ENCODE measurements at regions not wholly inside any gene's neighbourhood (a gene's known extent, or its start where the extent isn't known, plus 50 kb on each side); places are given as distances from the start of the nearest gene placed in this dataset.
A peak's percentile ranks its signal among the peaks of the same experiment; 100 is the strongest.

- 0% methylated on average over 1 of the region's 1 CpG for WGBS (ENCODE audit: insufficient coverage, low coverage, missing lambda C conversion rate)
- no peaks in the 10 kb centered on the region for H3K9me3 ChIP-seq (replicated peaks; ENCODE audit: control insufficient read depth, insufficient read depth, low read depth, low read length)
- no TSS peak for BruUV-seq (replicated peaks)
- no peak for DNase-seq (ENCODE audit: extremely low read depth in 1 of 4, low spot score in 3 of 4)
- no peaks in the 10 kb centered on the region for H3K9me1 ChIP-seq (ENCODE audit: control insufficient read depth, insufficient read depth, low read length)
- no peak overlapping the region for H3K27ac ChIP-seq (ENCODE audit: extremely low read depth, low read depth, low read length)
- ATAC-seq: no peak
- ChIA-PET POLR2A (no interaction called here), CTCF (ENCODE audit: low intra/inter-chr PET ratio) (no interaction called here)
- intact Hi-C loops (cut with micrococcal nuclease) (no loop called here), in situ Hi-C loops (cut with MboI) (no loop called here)
- H3K4me3 ChIP-seq: no peak overlapping the region
- no peaks in the 10 kb centered on the region for H3K4me1 ChIP-seq (replicated peaks in 1 of 2; ENCODE audit: control insufficient read depth in 2 of 2, insufficient read depth in 2 of 2, low read length in 2 of 2)
- TF ChIP-seq HMGN3 (IDR thresholded peaks at IDR 0.05; ENCODE audit: borderline replicate concordance, extremely low read depth, insufficient read length, low read depth, low read length): no peak
- TF ChIP-seq RBM25 (IDR thresholded peaks at IDR 0.05; ENCODE audit: low read depth, low read length, severe bottlenecking): no peak
- no peaks in the 10 kb centered on the region for H3K36me3 ChIP-seq (ENCODE audit: control insufficient read depth, insufficient read depth, low read length)
- FAIRE-seq: peak; percentile 37
- H3K9ac ChIP-seq (ENCODE audit: insufficient read depth in 1 of 2, low read depth in 2 of 2, low read length in 2 of 2): no peak overlapping the region
- no peaks in the 10 kb centered on the region; the same call in 1 of the 2 replicates for H4K20me1 ChIP-seq (replicated peaks; ENCODE audit: control insufficient read depth, insufficient read depth, low read length)
- H3K4me2 ChIP-seq (ENCODE audit: insufficient read depth, low read length): no peak overlapping the region
- peaks cover 3 to 16% of the 10 kb centered on the region in 2 experiments; a peak in 3 of 5 replicates for H3K27me3 ChIP-seq (ENCODE audit: control insufficient read depth in 2 of 2, insufficient read depth in 2 of 2, low read length in 2 of 2)
- no peak overlapping the region for H2AFZ ChIP-seq (ENCODE audit: low read depth, low read length)
- no peaks in the 10 kb centered on the region for H3K79me2 ChIP-seq (ENCODE audit: control insufficient read depth, insufficient read depth, low read length)
Observed at GRCh38 chr1:114253900-114254299, 100.2 kb upstream of the SYT6 start.

GRCh38 chr1:114251573-114251939 is 97.9 kb upstream of the SYT6 start:
- H3K27ac ChIP-seq (ENCODE audit: extremely low read depth, low read depth, low read length): no peak overlapping the region
- H3K9ac ChIP-seq (ENCODE audit: insufficient read depth in 1 of 2, low read depth in 2 of 2, low read length in 2 of 2): no peak overlapping the region
- no peaks in the 10 kb centered on the region for H3K36me3 ChIP-seq (ENCODE audit: control insufficient read depth, insufficient read depth, low read length)
- H3K9me1 ChIP-seq (ENCODE audit: control insufficient read depth, insufficient read depth, low read length): no peaks in the 10 kb centered on the region
- in situ Hi-C loops (cut with MboI) (no loop called here), intact Hi-C loops (cut with micrococcal nuclease) (no loop called here)
- FAIRE-seq: no peak
- no peaks in the 10 kb centered on the region; the same call in 1 of the 2 replicates for H4K20me1 ChIP-seq (replicated peaks; ENCODE audit: control insufficient read depth, insufficient read depth, low read length)
- no peaks in the 10 kb centered on the region for H3K79me2 ChIP-seq (ENCODE audit: control insufficient read depth, insufficient read depth, low read length)
- no TSS peak for BruUV-seq (replicated peaks)
- H3K27me3 ChIP-seq (ENCODE audit: control insufficient read depth in 2 of 2, insufficient read depth in 2 of 2, low read length in 2 of 2): peaks cover 5 to 24% of the 10 kb centered on the region in 2 experiments; a peak in 4 of 5 replicates
- no peak overlapping the region for H3K4me2 ChIP-seq (ENCODE audit: insufficient read depth, low read length)
- H3K4me3 ChIP-seq: no peak overlapping the region
- no peak overlapping the region for H2AFZ ChIP-seq (ENCODE audit: low read depth, low read length)
- DNase-seq (ENCODE audit: extremely low read depth in 1 of 4, low spot score in 3 of 4): no peak
- CTCF ChIA-PET (ENCODE audit: low intra/inter-chr PET ratio): no interaction called here
- WGBS (ENCODE audit: insufficient coverage, low coverage, missing lambda C conversion rate): 0% methylated on average over 2 of the region's 4 CpGs
- ATAC-seq: no peak
- H3K4me1 ChIP-seq (replicated peaks in 1 of 2; ENCODE audit: control insufficient read depth in 2 of 2, insufficient read depth in 2 of 2, low read length in 2 of 2): no peaks in the 10 kb centered on the region
- POLR2A ChIA-PET: interaction anchor here (0.6 to 0.7 kb wide), 2 partner anchors 14 to 23 kb away, joined by 3 to 4 read pairs; no protein-coding TSS in a partner anchor
- H3K9me3 ChIP-seq (replicated peaks; ENCODE audit: control insufficient read depth, insufficient read depth, low read depth, low read length): no peaks in the 10 kb centered on the region
- TF ChIP-seq ARID1B (IDR thresholded peaks at IDR 0.05): no peak
- no peak for TF ChIP-seq SMARCB1 (IDR thresholded peaks at IDR 0.05; ENCODE audit: insufficient read length, low read depth)
- no peak for TF ChIP-seq U2AF2 (optimal IDR thresholded peaks at IDR 0.05; ENCODE audit: low read depth, low read length)
- no peak for TF ChIP-seq IRF2 (CRISPR knock-in tag; IDR thresholded peaks at IDR 0.05)
- TF ChIP-seq GTF3C2 (IDR thresholded peaks at IDR 0.05; ENCODE audit: borderline replicate concordance, extremely low read depth, insufficient read length): no peak
- TF ChIP-seq TBL1XR1 (IDR thresholded peaks at IDR 0.05; ENCODE audit: low read length in 2 of 2): no peak
- TF ChIP-seq ZNF76 (CRISPR knock-in tag; IDR thresholded peaks at IDR 0.05; ENCODE audit: borderline replicate concordance): no peak
- no peak for TF ChIP-seq HNRNPLL (IDR thresholded peaks at IDR 0.05; ENCODE audit: low read depth, low read length, poor library complexity, severe bottlenecking)
- no peak for TF ChIP-seq NR4A1 (CRISPR knock-in tag; IDR thresholded peaks at IDR 0.05)
- TF ChIP-seq NR4A1 (tag; IDR thresholded peaks at IDR 0.05): no peak
- no peak for TF ChIP-seq ZNF589 (CRISPR knock-in tag; IDR thresholded peaks at IDR 0.05; ENCODE audit: low read depth)

All from K562 (cell line).